ENCODE measurements at regions not wholly inside any gene's neighbourhood (a gene's known extent, or its start where the extent isn't known, plus 50 kb on each side); places are given as distances from the start of the nearest gene placed in this dataset.

- dilution Hi-C loops (cut with MboI; ENCODE audit: extremely low pct_ligation_motif_present, low sequenced_read_pairs) (no loop called here), intact Hi-C loops (cut with micrococcal nuclease) (no loop called here)
- no peaks in the 10 kb centered on the region for H3K79me2 ChIP-seq (ENCODE audit: control insufficient read depth, insufficient read depth, low read length)
- H3K4me3 ChIP-seq (replicated peaks in 1 of 3; ENCODE audit: insufficient read depth in 1 of 3, low read depth in 1 of 3, low read length in 3 of 3): no peak overlapping the region
- no peaks in the 10 kb centered on the region for H3K4me1 ChIP-seq (ENCODE audit: control insufficient read depth, extremely low read depth, insufficient read depth, low read length)
- H3K9me1 ChIP-seq (replicated peaks; ENCODE audit: control insufficient read depth, extremely low read depth, insufficient read depth, low read length): no peaks in the 10 kb centered on the region
- ChIA-PET POLR2A (no interaction called here), CTCF (interaction anchor here (1.4 to 1.7 kb wide), 2 partner anchors 42 to 52 kb away, joined by 3 to 8 read pairs; no protein-coding TSS in a partner anchor)
- no peaks in the 10 kb centered on the region for H3K36me3 ChIP-seq (ENCODE audit: control insufficient read depth in 2 of 2, extremely low read depth in 1 of 2, insufficient read depth in 2 of 2, low read length in 2 of 2)
- no peak for DNase-seq (ENCODE audit: low read depth, low spot score)
- no TSS peak for BruUV-seq (replicated peaks)
- H2AFZ ChIP-seq (ENCODE audit: low read depth, low read length): no peak overlapping the region
- FAIRE-seq: no peak
- H4K20me1 ChIP-seq (replicated peaks; ENCODE audit: control insufficient read depth, extremely low read depth, insufficient read depth, low read length): no peaks in the 10 kb centered on the region
- H3K9me3 ChIP-seq (replicated peaks; ENCODE audit: control insufficient read depth, insufficient read depth, low read length): no peaks in the 10 kb centered on the region
- no peaks in the 10 kb centered on the region for H3K27me3 ChIP-seq (ENCODE audit: control insufficient read depth in 2 of 2, insufficient read depth in 2 of 2, low read length in 2 of 2)
- TF ChIP-seq FOS (IDR thresholded peaks at IDR 0.05; ENCODE audit: borderline replicate concordance, insufficient read depth, low read length): no peak
- no peak for TF ChIP-seq POLR2AphosphoS5 (IDR thresholded peaks at IDR 0.05; ENCODE audit: insufficient read depth, low read depth, low read length)
- H3K9ac ChIP-seq (replicated peaks; ENCODE audit: extremely low read depth, insufficient read depth, low read length): no peak overlapping the region
- H3K27ac ChIP-seq (ENCODE audit: insufficient read depth, low read depth, low read length): no peak overlapping the region
- H3K4me2 ChIP-seq (ENCODE audit: insufficient read depth, low read length): no peak overlapping the region
Observed at GRCh38 chr4:177099211-177099610, 210.5 kb upstream of the NEIL3 start.

- no TSS peak for BruUV-seq (replicated peaks)
- H3K9ac ChIP-seq (replicated peaks; ENCODE audit: extremely low read depth, insufficient read depth, low read length): no peak overlapping the region
- H3K4me1 ChIP-seq (ENCODE audit: control insufficient read depth, extremely low read depth, insufficient read depth, low read length): no peaks in the 10 kb centered on the region
- DNase-seq (ENCODE audit: low read depth, low spot score) (no peak), FAIRE-seq (no peak)
- H3K4me3 ChIP-seq (replicated peaks in 1 of 3; ENCODE audit: insufficient read depth in 1 of 3, low read depth in 1 of 3, low read length in 3 of 3): no peak overlapping the region
- H3K4me2 ChIP-seq (ENCODE audit: insufficient read depth, low read length): no peak overlapping the region
- no peaks in the 10 kb centered on the region for H4K20me1 ChIP-seq (replicated peaks; ENCODE audit: control insufficient read depth, extremely low read depth, insufficient read depth, low read length)
- dilution Hi-C loops (cut with MboI; ENCODE audit: extremely low pct_ligation_motif_present, low sequenced_read_pairs) (no loop called here), intact Hi-C loops (cut with micrococcal nuclease) (no loop called here)
- POLR2A ChIA-PET: no interaction called here
- TF ChIP-seq FOS (IDR thresholded peaks at IDR 0.05; ENCODE audit: borderline replicate concordance, insufficient read depth, low read length) (no peak), GATA2 (IDR thresholded peaks at IDR 0.05; ENCODE audit: insufficient read depth, insufficient read length, low read depth, low read length) (no peak)
- H3K36me3 ChIP-seq (ENCODE audit: control insufficient read depth in 2 of 2, extremely low read depth in 1 of 2, insufficient read depth in 2 of 2, low read length in 2 of 2): no peaks in the 10 kb centered on the region
- no peaks in the 10 kb centered on the region for H3K79me2 ChIP-seq (ENCODE audit: control insufficient read depth, insufficient read depth, low read length)
- no peaks in the 10 kb centered on the region for H3K9me1 ChIP-seq (replicated peaks; ENCODE audit: control insufficient read depth, extremely low read depth, insufficient read depth, low read length)
- CTCF ChIA-PET: interaction anchor here (1.0 to 1.7 kb wide), 2 partner anchors 19 to 43 kb away, joined by 3 read pairs; no protein-coding TSS in a partner anchor
- H3K9me3 ChIP-seq (replicated peaks; ENCODE audit: control insufficient read depth, insufficient read depth, low read length): no peaks in the 10 kb centered on the region
- H3K27ac ChIP-seq (ENCODE audit: insufficient read depth, low read depth, low read length): no peak overlapping the region
- H2AFZ ChIP-seq (ENCODE audit: low read depth, low read length): no peak overlapping the region
- H3K27me3 ChIP-seq (ENCODE audit: control insufficient read depth in 2 of 2, insufficient read depth in 2 of 2, low read length in 2 of 2): no peaks in the 10 kb centered on the region
Observed at GRCh38 chr4:177100307-177100706, 209.4 kb upstream of the NEIL3 start.
